ENCODE measurements at regions not wholly inside any gene's neighbourhood (a gene's known extent, or its start where the extent isn't known, plus 50 kb on each side); places are given as distances from the start of the nearest gene placed in this dataset.

DNA sequence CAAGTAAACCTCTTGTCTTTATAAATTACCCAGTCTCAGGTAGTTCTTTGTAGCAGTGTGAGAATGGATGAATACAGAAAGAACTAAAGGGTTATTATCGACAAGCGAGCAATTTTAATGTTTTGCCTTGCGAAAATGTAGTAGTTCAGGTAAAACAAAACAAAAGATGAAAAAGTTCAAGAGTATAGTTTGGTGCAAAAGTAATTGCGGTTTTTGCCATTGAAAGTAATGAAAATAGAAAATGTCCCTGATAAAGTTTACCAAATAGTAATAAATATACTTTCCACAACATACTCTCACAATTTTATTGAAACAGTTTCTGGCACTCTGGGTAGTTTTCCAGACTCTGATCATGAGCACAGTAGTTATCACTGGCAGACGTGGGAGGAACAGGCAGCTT is 71.9 kb upstream of the SLC35B3 start:
- TF ChIP-seq, protein P1, sequence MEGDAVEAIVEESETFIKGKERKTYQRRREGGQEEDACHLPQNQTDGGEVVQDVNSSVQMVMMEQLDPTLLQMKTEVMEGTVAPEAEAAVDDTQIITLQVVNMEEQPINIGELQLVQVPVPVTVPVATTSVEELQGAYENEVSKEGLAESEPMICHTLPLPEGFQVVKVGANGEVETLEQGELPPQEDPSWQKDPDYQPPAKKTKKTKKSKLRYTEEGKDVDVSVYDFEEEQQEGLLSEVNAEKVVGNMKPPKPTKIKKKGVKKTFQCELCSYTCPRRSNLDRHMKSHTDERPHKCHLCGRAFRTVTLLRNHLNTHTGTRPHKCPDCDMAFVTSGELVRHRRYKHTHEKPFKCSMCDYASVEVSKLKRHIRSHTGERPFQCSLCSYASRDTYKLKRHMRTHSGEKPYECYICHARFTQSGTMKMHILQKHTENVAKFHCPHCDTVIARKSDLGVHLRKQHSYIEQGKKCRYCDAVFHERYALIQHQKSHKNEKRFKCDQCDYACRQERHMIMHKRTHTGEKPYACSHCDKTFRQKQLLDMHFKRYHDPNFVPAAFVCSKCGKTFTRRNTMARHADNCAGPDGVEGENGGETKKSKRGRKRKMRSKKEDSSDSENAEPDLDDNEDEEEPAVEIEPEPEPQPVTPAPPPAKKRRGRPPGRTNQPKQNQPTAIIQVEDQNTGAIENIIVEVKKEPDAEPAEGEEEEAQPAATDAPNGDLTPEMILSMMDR (IDR thresholded peaks at IDR 0.05), result no peak
- TF ChIP-seq POLR2A (IDR thresholded peaks at IDR 0.05), result no peak

Measured in uterus (tissue), 2 donors.